ENCODE measurements at regions not wholly inside any gene's neighbourhood (a gene's known extent, or its start where the extent isn't known, plus 50 kb on each side); places are given as distances from the start of the nearest gene placed in this dataset.
"Not testable (repeated sequence)": the region's sequence is repeated elsewhere in the genome, so short reads cannot be mapped to it uniquely, and the experiment has no call there.

DNA sequence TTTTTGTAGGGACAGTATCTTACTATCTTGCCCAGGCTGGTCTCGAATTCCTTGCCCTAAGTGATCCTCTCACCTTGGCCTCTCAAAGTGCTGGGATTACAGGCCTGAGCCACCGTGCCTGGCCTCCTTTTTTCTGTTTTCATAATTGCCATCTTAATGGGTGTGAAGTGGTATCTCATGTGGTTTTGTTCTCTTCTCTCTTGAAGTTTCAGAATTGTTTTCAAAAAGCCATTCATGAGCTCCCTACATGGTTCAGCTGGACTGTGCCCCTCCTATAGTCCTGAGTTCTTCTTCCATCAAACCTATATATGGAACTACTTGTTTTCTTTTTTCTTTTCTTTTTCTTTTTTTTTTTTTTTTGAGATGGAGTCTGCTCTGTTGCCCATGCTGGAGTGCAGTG lies 60.3 kb downstream of the NPIPB11 start:
- H3K27me3 ChIP-seq (replicated peaks; ENCODE audit: control insufficient read depth, insufficient read depth, low read length, poor library complexity, severe bottlenecking); H3K9me3 ChIP-seq (ENCODE audit: control insufficient read depth, low read length); H3K4me3 ChIP-seq (ENCODE audit: insufficient read depth, low read depth, low read length, poor library complexity, severe bottlenecking); DNase-seq; H3K4me1 ChIP-seq (ENCODE audit: control insufficient read depth, insufficient read depth, low read length, poor library complexity, severe bottlenecking); H3K27ac ChIP-seq (ENCODE audit: insufficient read depth, low read length, poor library complexity, severe bottlenecking); H3K36me3 ChIP-seq (ENCODE audit: control insufficient read depth, insufficient read depth, low read length): not testable (repeated sequence)

DNA sequence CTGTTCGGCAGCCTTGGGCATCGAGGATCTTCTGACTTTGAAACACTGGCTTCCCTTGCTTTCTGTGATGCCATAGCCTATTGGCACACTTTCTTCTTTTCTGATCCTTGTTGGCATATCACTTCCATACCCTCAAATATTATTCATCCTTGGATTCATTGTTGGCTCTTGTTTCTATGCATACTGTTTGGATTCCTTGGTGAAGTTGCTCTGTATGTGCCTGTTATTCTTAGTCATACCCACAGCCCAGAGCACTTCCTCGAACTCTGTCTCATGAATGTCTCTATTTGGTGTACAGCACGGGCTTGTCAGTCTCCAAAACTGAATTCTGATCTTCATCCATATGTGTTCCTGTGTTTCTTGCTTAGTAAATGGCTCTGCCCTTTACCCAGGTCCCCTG lies 63.6 kb downstream of the NPIPB11 start:
- not testable (repeated sequence) for H3K9me3 ChIP-seq (ENCODE audit: control insufficient read depth, low read length); H3K4me3 ChIP-seq (ENCODE audit: insufficient read depth, low read depth, low read length, poor library complexity, severe bottlenecking); DNase-seq; H3K27ac ChIP-seq (ENCODE audit: insufficient read depth, low read length, poor library complexity, severe bottlenecking); H3K36me3 ChIP-seq (ENCODE audit: control insufficient read depth, insufficient read depth, low read length); H3K27me3 ChIP-seq (replicated peaks; ENCODE audit: control insufficient read depth, insufficient read depth, low read length, poor library complexity, severe bottlenecking); H3K4me1 ChIP-seq (ENCODE audit: control insufficient read depth, insufficient read depth, low read length, poor library complexity, severe bottlenecking)

DNA sequence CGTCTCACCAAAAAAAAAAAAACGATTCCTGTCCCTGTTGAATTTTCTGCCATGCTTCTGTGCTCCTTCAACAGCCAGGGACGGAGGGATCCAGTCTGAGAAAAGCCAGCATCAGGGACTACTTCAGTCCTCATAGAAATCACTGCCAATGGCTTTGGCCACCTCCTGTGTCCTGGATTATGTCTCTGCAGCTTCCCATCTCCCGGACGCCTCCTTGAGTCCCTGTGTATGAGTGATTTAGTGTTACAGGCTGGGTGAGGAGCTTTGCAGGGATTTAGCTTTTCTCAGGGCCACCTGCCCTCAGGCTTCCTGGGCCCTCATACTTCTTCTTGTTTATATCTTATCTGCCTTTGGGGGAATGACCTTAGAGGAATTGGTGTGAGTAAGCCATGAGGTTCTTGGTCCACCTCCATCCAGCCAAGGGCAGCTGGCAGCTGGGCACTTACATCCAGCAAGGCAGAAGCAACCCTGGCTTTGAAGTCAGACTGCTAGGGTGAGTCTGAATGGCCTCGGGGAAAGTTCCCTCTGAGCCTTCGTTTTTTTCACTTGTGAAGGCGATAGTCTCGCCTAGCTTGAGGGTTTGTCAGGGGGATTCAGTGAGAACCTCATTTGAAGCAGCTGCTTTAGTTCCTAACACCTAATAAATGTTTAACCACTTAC lies 65.6 kb downstream of the NPIPB11 start:
- H3K27me3 ChIP-seq (replicated peaks; ENCODE audit: control insufficient read depth, insufficient read depth, low read length, poor library complexity, severe bottlenecking); H3K4me3 ChIP-seq (ENCODE audit: insufficient read depth, low read depth, low read length, poor library complexity, severe bottlenecking); H3K36me3 ChIP-seq (ENCODE audit: control insufficient read depth, insufficient read depth, low read length); H3K9me3 ChIP-seq (ENCODE audit: control insufficient read depth, low read length); H3K27ac ChIP-seq (ENCODE audit: insufficient read depth, low read length, poor library complexity, severe bottlenecking); DNase-seq; H3K4me1 ChIP-seq (ENCODE audit: control insufficient read depth, insufficient read depth, low read length, poor library complexity, severe bottlenecking): not testable (repeated sequence)

DNA sequence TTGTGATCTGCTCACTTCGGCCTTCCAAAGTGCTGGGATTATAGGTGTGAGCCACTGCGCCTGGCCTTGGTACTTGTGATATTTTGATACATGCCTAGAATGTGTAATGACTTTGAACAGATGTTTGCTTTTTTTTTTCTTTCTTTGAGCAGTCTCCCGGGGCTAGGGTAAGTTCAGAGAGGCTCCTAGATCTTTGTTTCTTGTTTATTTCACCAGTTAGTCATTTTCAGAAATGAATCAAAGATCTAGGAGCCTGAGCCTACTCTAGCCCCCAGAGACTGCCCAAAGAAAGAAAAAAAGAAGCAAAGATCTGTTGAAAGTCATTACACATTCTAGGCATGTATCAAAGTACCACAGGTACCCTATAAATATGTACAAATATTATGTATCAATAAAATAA lies 66.3 kb downstream of the NPIPB11 start:
- not testable (repeated sequence) for H3K27ac ChIP-seq (ENCODE audit: insufficient read depth, low read length, poor library complexity, severe bottlenecking); DNase-seq; H3K9me3 ChIP-seq (ENCODE audit: control insufficient read depth, low read length); H3K4me1 ChIP-seq (ENCODE audit: control insufficient read depth, insufficient read depth, low read length, poor library complexity, severe bottlenecking); H3K27me3 ChIP-seq (replicated peaks; ENCODE audit: control insufficient read depth, insufficient read depth, low read length, poor library complexity, severe bottlenecking); H3K4me3 ChIP-seq (ENCODE audit: insufficient read depth, low read depth, low read length, poor library complexity, severe bottlenecking); H3K36me3 ChIP-seq (ENCODE audit: control insufficient read depth, insufficient read depth, low read length)

DNA sequence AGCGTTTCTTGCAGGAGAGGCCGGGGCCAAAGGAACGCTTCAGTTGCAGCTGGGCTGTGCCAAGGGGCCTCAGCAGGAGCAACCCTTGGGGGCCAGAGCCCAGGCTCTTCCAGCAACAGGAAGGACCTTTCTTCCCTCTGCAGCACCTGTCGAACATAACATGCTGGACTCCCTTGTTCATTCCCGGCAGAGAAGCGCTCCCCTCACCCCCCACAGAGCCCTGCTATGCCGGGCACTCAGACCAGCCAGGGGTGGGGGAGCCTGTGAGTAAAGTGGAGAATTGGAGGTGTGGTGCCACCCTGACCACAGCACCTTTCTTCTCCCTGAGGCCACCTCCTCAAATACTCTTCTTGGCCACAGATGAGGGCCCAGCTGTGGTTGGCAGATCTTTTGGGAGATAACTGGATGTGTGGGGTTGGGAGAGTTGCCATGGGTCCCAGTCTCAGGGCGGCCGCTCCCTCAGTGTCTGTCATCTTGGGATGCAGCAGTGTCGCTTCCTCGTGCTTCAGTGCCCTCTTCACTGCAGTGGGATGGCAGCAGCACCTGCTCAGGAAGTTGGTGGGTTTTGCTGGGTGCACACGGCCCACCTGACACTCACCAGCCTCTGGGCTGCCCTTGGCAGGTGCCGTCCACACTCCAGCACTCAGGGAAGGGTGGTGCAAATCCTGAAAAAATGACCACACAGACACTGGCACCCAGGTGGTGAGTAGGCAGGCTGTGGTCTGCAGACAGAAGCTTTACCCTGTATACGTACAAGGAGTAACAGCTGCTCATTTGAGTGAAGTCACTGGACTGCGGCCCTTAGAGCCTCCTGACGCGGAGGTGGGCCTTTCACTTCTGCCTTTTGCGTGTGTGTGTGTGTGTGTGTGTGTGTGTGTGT lies 67.5 kb downstream of the NPIPB11 start:
- not testable (repeated sequence) for H3K9me3 ChIP-seq (ENCODE audit: control insufficient read depth, low read length); DNase-seq; H3K4me1 ChIP-seq (ENCODE audit: control insufficient read depth, insufficient read depth, low read length, poor library complexity, severe bottlenecking); H3K27me3 ChIP-seq (replicated peaks; ENCODE audit: control insufficient read depth, insufficient read depth, low read length, poor library complexity, severe bottlenecking); H3K27ac ChIP-seq (ENCODE audit: insufficient read depth, low read length, poor library complexity, severe bottlenecking); H3K4me3 ChIP-seq (ENCODE audit: insufficient read depth, low read depth, low read length, poor library complexity, severe bottlenecking); H3K36me3 ChIP-seq (ENCODE audit: control insufficient read depth, insufficient read depth, low read length)

DNA sequence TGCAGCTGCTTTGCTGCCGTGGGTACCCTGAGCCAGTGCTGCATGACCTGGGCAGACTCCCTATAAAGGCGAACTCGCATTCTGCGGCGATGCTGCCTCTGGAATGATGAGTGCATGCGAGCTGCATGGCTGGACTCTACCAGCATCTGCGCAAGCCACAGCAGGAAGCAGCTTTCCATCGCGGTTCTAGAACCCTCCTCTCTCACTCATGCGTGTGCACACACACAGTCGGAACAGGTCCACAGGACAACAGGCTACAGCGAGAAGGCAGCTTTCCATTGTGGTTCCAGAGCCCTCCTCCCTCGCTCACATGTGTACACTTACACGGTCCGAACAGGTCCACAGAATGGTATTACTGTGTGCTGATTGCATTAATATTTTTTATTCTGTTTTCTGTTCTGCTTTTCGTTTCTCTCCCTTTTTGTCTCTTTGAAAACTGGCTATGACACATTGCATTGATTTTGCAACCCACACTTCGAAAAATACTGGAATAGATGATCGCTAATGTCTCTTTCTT lies 69.1 kb downstream of the NPIPB11 start:
- H3K27me3 ChIP-seq (replicated peaks; ENCODE audit: control insufficient read depth, insufficient read depth, low read length, poor library complexity, severe bottlenecking); H3K27ac ChIP-seq (ENCODE audit: insufficient read depth, low read length, poor library complexity, severe bottlenecking); H3K36me3 ChIP-seq (ENCODE audit: control insufficient read depth, insufficient read depth, low read length); H3K4me1 ChIP-seq (ENCODE audit: control insufficient read depth, insufficient read depth, low read length, poor library complexity, severe bottlenecking); H3K4me3 ChIP-seq (ENCODE audit: insufficient read depth, low read depth, low read length, poor library complexity, severe bottlenecking); DNase-seq; H3K9me3 ChIP-seq (ENCODE audit: control insufficient read depth, low read length): not testable (repeated sequence)

DNA sequence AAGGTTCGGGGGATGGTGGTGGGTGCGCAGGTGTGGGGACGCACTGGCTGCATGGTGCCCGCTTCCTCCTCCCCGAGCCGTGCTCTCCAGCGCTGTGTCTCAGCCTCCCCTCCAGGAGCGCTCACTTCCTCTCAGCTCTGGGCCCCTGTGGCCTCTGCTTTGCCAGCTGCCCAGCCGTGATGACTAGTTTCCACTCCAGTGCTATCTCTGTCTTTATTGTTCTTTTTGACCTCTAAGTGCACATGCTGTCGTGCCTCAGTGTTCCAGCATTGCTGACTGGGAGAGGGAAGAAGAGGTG lies 71.0 kb downstream of the NPIPB11 start:
- not testable (repeated sequence) for H3K9me3 ChIP-seq (ENCODE audit: control insufficient read depth, low read length); H3K4me1 ChIP-seq (ENCODE audit: control insufficient read depth, insufficient read depth, low read length, poor library complexity, severe bottlenecking); H3K4me3 ChIP-seq (ENCODE audit: insufficient read depth, low read depth, low read length, poor library complexity, severe bottlenecking); H3K27ac ChIP-seq (ENCODE audit: insufficient read depth, low read length, poor library complexity, severe bottlenecking); H3K36me3 ChIP-seq (ENCODE audit: control insufficient read depth, insufficient read depth, low read length); DNase-seq; H3K27me3 ChIP-seq (replicated peaks; ENCODE audit: control insufficient read depth, insufficient read depth, low read length, poor library complexity, severe bottlenecking)

DNA sequence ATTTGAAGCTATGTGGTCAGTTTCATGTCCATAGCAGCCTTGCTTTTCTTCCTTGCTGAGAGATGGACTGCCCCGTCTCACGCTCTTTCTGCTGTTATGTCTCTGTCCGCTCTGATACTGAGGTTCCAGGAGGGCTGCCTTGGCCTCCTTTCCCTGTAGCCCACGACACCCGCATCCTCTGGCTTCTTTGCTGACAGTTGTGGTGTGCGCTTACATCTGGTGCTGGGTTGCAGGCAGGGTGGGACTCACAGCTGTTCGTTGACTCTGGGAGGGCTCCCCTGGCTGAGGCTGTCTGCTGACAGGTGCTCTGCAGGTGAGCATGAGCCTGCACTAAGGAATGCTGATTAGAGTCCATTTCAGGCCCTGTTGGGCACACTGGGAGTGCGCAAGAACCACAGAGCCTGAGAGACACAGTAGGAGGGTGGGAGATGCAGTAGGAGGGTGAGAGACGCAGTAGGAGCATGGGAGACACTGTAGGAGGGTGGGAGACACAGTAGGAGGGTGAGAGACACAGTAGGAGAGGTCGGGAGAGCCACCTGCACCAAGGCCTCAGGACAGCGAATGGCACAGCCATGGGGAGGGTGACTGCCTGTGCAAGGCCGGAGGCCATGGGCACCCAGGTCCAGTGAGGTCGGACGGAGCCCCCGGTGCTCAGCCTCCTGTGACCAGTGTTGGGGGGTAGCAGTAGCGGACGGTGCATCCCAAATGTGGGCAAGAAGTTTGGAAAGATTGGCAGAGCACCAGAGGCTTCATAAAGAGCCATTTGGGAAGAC lies 71.5 kb downstream of the NPIPB11 start:
- not testable (repeated sequence) for H3K4me3 ChIP-seq (ENCODE audit: insufficient read depth, low read depth, low read length, poor library complexity, severe bottlenecking); H3K36me3 ChIP-seq (ENCODE audit: control insufficient read depth, insufficient read depth, low read length); DNase-seq; H3K4me1 ChIP-seq (ENCODE audit: control insufficient read depth, insufficient read depth, low read length, poor library complexity, severe bottlenecking); H3K27ac ChIP-seq (ENCODE audit: insufficient read depth, low read length, poor library complexity, severe bottlenecking); H3K9me3 ChIP-seq (ENCODE audit: control insufficient read depth, low read length); H3K27me3 ChIP-seq (replicated peaks; ENCODE audit: control insufficient read depth, insufficient read depth, low read length, poor library complexity, severe bottlenecking)

DNA sequence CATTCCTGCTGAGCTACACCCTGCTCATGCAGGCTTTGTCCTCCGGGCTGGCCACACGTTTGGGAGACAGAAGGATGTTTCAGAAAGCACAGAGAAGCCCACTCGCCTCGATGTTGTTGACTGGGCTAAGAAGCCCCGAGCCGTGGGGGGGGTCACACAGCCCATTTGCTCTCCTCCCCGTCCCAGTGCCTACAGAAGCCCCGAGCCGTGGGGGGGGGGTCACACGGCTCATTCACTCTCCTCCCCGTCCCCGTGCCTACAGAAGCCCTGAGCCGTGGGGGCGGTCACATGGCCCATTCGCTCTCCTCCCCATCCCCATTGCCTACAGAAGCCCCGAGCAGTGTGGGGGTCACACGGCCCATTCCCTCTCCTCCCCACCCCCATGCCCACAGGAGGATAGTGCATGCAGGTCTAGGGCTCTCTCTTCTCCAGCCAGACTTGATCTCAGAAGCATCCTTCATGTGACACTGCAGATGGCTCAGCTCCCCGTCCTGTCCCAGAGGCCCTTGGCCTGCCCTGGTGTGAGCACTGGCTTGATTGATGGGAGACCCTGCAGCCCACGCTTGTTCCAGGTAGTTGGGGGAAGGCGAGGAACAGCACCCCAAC lies 72.9 kb downstream of the NPIPB11 start:
- H3K9me3 ChIP-seq (ENCODE audit: control insufficient read depth, low read length); H3K27ac ChIP-seq (ENCODE audit: insufficient read depth, low read length, poor library complexity, severe bottlenecking): not testable (repeated sequence)

More for the DNA sequence above, 72.9 kb downstream of the NPIPB11 start:
- not testable (repeated sequence) for DNase-seq; H3K36me3 ChIP-seq (ENCODE audit: control insufficient read depth, insufficient read depth, low read length); H3K27me3 ChIP-seq (replicated peaks; ENCODE audit: control insufficient read depth, insufficient read depth, low read length, poor library complexity, severe bottlenecking); H3K4me3 ChIP-seq (ENCODE audit: insufficient read depth, low read depth, low read length, poor library complexity, severe bottlenecking); H3K4me1 ChIP-seq (ENCODE audit: control insufficient read depth, insufficient read depth, low read length, poor library complexity, severe bottlenecking)
